GM12878 (cell line): ENCODE measurements at regions not wholly inside any gene's neighbourhood (a gene's known extent, or its start where the extent isn't known, plus 50 kb on each side); places are given as distances from the start of the nearest gene placed in this dataset.
"Not testable (repeated sequence)": the region's sequence is repeated elsewhere in the genome, so short reads cannot be mapped to it uniquely, and the experiment has no call there.

Experiments used
- ATAC-seq: fragments of 200-7000 bp; cut with Tn5 transposase; 3 replicates; pipeline ENCODE4 v1.9.1; 2020; ENCODE audit warnings: mild to moderate bottlenecking, moderate library complexity
- BruUV-seq: library from RNA; stranded (reverse); fragments of 400-500 nt; replicated peaks from 2 replicates; lab custom pipeline; 2021; lab: Mats Ljungman, UMichigan
- CTCF ChIA-PET: fragments of 300-600 bp; sonication (Branson Sonifier 250); formaldehyde crosslinking; extraction: SDS; loops from one replicate; lab custom pipeline; 2021; ENCODE audit warnings: inconsistent platforms; lab: Yijun Ruan, JAX
- POLR2A ChIA-PET: fragments of 350-600 bp; formaldehyde crosslinking; extraction: SDS; loops from one replicate; lab custom pipeline; 2021; ENCODE audit warnings: inconsistent platforms; lab: Charles Lee
- RAD21 ChIA-PET: fragments of 300-600 bp; sonication (Branson Sonifier 250); formaldehyde crosslinking; loops from one replicate; lab custom pipeline; 2023; ENCODE audit warnings: antibody characterized with exemption; ENCODE audit not compliant: unreplicated experiment; lab: Charles Lee
- SMC1A ChIA-PET: fragments of 300-600 bp; sonication (Branson Sonifier 250); formaldehyde crosslinking; loops from one replicate; lab custom pipeline; 2023; ENCODE audit not compliant: unreplicated experiment, uncharacterized antibody; lab: Charles Lee
- DNase-seq: peaks from one replicate; pipeline ENCODE4 v3.0.0-alpha.2; 2011; ENCODE audit warnings: low read depth, low spot score
- FAIRE-seq: peaks from 3 replicates; lab custom pipeline; 2011; peaks lifted over from hg19 to GRCh38; lab: Jason Lieb, UNC
- H2AFZ ChIP-seq: 2 replicates; pipeline ENCODE4 v1.6.0; 2011; ENCODE audit warnings: low read depth, low read length, control low read depth; ENCODE audit not compliant: control insufficient read depth
- H3K27ac ChIP-seq: 2 replicates; pipeline ENCODE4 v1.5.1; 2011; ENCODE audit warnings: control low read depth; ENCODE audit not compliant: control insufficient read depth, insufficient read depth
- H3K27me3 ChIP-seq, 2 experiments: replicated peaks in 1 of 2; 2 replicates each; pipeline versions ENCODE4 v1.6.0 to v1.6.1; 2011; ENCODE audit warnings: low read length in 1 of 2; ENCODE audit not compliant: control insufficient read depth in 2 of 2, insufficient read depth in 2 of 2
- H3K36me3 ChIP-seq, 2 experiments: 2 replicates each; pipeline ENCODE4 v1.5.1; 2011; ENCODE audit warnings: low read length in 1 of 2; ENCODE audit not compliant: control insufficient read depth in 2 of 2, insufficient read depth in 2 of 2
- H3K4me1 ChIP-seq: 2 replicates; pipeline ENCODE4 v1.6.1; 2011; ENCODE audit warnings: mild to moderate bottlenecking, low read length, moderate library complexity, mixed read lengths; ENCODE audit not compliant: control insufficient read depth, insufficient read depth
- H3K4me2 ChIP-seq: 2 replicates; pipeline ENCODE4 v1.6.0; 2011; ENCODE audit warnings: control low read depth; ENCODE audit not compliant: control insufficient read depth, insufficient read depth
- H3K4me3 ChIP-seq: fragments of 200-600 bp; sonication (generic); 2 replicates; pipeline ENCODE4 v1.5.1; 2016
- H3K79me2 ChIP-seq: 2 replicates; pipeline ENCODE4 v1.6.0; 2011; ENCODE audit warnings: low read length; ENCODE audit not compliant: control insufficient read depth, insufficient read depth
- H3K9ac ChIP-seq: 2 replicates; pipeline ENCODE4 v1.8.0; 2011; ENCODE audit warnings: low read length, control low read depth, mixed read lengths; ENCODE audit not compliant: control insufficient read depth, insufficient read depth
- H3K9me3 ChIP-seq: replicated peaks from 3 replicates; pipeline ENCODE4 v1.5.1; 2011; ENCODE audit warnings: mild to moderate bottlenecking, low read length; ENCODE audit not compliant: control insufficient read depth, insufficient read depth
- H4K20me1 ChIP-seq: 2 replicates; pipeline ENCODE4 v1.6.0; 2011; ENCODE audit not compliant: control insufficient read depth, insufficient read depth
- CREB1 ChIP-seq: IDR thresholded peaks from 2 replicates; pipeline ENCODE4 v1.6.1; 2012; ENCODE audit warnings: low read depth, mild to moderate bottlenecking, inconsistent platforms
- CREM ChIP-seq: IDR thresholded peaks from 2 replicates; pipeline ENCODE4 v1.6.1; 2014; ENCODE audit warnings: antibody characterized with exemption, low read depth
- EED ChIP-seq: sonication (generic); IDR thresholded peaks from 2 replicates; pipeline ENCODE4 v1.6.1; 2016; ENCODE audit warnings: antibody characterized with exemption, low read depth
- HCFC1 ChIP-seq: fragments of 150-350 bp; IDR thresholded peaks from 2 replicates; pipeline ENCODE4 v1.6.1; 2014; ENCODE audit warnings: low read length
- MYC ChIP-seq: IDR thresholded peaks from 2 replicates; pipeline ENCODE4 v1.6.1; 2011; ENCODE audit warnings: mild to moderate bottlenecking, low read length, moderate library complexity, inconsistent platforms; ENCODE audit not compliant: insufficient read depth, insufficient replicate concordance, insufficient read length, severe bottlenecking
- POU2F2 ChIP-seq: IDR thresholded peaks from 3 replicates; pipeline ENCODE4 v1.6.1; 2011; ENCODE audit warnings: low read depth, mild to moderate bottlenecking, low read length, borderline replicate concordance
- RELA ChIP-seq: fragments of 450-650 bp; IDR thresholded peaks from 2 replicates; pipeline ENCODE4 v1.8.0; 2014; ENCODE audit warnings: borderline replicate concordance; ENCODE audit not compliant: partially characterized antibody
- SUZ12 ChIP-seq: fragments of 200-600 bp; sonication (generic); IDR thresholded peaks from one replicate; pipeline ENCODE4 v1.6.1; 2018; ENCODE audit warnings: antibody characterized with exemption, mild to moderate bottlenecking; ENCODE audit not compliant: unreplicated experiment
- WGBS: methylation state at CpG from one replicate; pipeline ENCODE4 v1.1.6; 2016; ENCODE audit warnings: low lambda C conversion rate; ENCODE audit not compliant: insufficient replicate concordance, insufficient coverage; ENCODE audit errors: missing lambda C conversion rate; 5-methylcytosine and 5-hydroxymethylcytosine counted together
- in situ Hi-C: fragments of 300-500 bp; cut with MboI; formaldehyde crosslinking; loops from 9 replicates; pipeline ENCODE4 v1.14.3; 2018; ENCODE audit warnings: mixed read lengths
- intact Hi-C: fragments of 100-400 bp; cut with micrococcal nuclease; formaldehyde crosslinking; loops from one replicate; pipeline ENCODE4 v1.14.2; 2022; ENCODE audit not compliant: unreplicated experiment
- TF ChIP-seq, protein P1 (sequence below): fragments of 450-650 bp; IDR thresholded peaks from 2 replicates; pipeline ENCODE4 v1.6.1; 2017; ENCODE audit warnings: borderline replicate concordance
- TF ChIP-seq, protein P2 (sequence below): IDR thresholded peaks from 2 replicates; pipeline ENCODE4 v1.6.1; 2012; ENCODE audit warnings: mild to moderate bottlenecking, low read depth, low read length

DNA sequence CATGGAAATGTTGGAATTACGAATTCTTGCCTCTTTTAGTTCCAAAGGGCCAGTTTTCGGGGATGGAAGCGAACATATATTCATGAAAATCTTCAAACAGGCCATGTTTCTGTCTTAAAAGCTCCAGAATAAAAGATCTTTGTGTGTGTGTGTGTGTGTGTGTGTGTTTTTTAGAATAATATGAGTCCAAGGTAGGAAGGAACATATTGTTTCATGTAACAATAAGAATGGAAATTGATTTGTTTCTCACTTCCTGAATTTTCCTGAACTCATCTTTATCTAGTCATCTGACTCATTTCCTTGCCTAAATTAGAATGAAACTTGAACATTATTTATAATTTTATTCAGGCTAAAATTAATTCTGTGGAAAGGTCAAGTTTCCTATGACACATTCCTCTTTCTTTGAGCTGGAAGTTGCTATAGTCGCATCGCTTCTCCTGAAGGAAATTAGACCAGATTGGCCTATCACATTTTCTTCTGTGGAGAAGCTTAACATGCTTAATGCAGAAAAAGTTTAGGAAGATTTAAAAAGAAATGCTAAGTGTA lies 805.1 kb upstream of the ADAMTS5 start (continued):
- no peak for TF ChIP-seq MYC

DNA sequence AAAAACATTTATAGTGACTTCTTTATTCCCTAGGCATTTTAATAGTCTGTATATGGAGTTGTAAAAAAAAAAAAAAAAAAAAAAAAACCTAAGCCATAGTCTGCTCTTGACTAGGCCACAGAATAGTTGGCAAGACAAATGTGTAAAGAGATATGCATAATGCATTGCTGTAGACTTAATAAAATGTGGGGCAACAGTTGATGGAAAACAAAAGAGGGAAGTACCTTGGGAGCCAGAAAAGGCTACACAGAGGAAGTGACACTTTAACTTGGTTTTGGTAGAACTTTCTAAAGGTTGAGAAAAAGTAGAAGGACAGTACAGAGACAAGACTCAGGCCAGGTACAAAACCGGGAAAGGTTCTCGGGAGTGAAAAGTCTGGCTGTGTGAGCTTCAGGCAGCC lies 802.9 kb upstream of the ADAMTS5 start:
- ATAC-seq (no peak), DNase-seq (no peak), FAIRE-seq (no peak)
- Histone ChIP-seq H3K27me3 (no peaks in the 10 kb centered on the region), H3K36me3 (no peaks in the 10 kb centered on the region), H3K4me3 (no peak overlapping the region), H3K4me2 (no peak overlapping the region), H3K79me2 (no peaks in the 10 kb centered on the region), H3K27ac (no peak overlapping the region), H3K9me3 (no peaks in the 10 kb centered on the region; the same call in 2 of the 3 replicates), H4K20me1 (no peaks in the 10 kb centered on the region), H3K9ac (no peak overlapping the region), H2AFZ (no peak overlapping the region), H3K4me1 (no peaks in the 10 kb centered on the region)
- WGBS, result 40% methylated on average over 2 of the region's 2 CpGs
- TF ChIP-seq, protein P1, sequence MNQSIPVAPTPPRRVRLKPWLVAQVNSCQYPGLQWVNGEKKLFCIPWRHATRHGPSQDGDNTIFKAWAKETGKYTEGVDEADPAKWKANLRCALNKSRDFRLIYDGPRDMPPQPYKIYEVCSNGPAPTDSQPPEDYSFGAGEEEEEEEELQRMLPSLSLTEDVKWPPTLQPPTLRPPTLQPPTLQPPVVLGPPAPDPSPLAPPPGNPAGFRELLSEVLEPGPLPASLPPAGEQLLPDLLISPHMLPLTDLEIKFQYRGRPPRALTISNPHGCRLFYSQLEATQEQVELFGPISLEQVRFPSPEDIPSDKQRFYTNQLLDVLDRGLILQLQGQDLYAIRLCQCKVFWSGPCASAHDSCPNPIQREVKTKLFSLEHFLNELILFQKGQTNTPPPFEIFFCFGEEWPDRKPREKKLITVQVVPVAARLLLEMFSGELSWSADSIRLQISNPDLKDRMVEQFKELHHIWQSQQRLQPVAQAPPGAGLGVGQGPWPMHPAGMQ, result no peak
- TF ChIP-seq EED (no peak), SUZ12 (no peak), CREB1 (no peak), HCFC1 (no peak), RELA (no peak), CREM (no peak), POU2F2 (no peak)
- TF ChIP-seq, protein P2, sequence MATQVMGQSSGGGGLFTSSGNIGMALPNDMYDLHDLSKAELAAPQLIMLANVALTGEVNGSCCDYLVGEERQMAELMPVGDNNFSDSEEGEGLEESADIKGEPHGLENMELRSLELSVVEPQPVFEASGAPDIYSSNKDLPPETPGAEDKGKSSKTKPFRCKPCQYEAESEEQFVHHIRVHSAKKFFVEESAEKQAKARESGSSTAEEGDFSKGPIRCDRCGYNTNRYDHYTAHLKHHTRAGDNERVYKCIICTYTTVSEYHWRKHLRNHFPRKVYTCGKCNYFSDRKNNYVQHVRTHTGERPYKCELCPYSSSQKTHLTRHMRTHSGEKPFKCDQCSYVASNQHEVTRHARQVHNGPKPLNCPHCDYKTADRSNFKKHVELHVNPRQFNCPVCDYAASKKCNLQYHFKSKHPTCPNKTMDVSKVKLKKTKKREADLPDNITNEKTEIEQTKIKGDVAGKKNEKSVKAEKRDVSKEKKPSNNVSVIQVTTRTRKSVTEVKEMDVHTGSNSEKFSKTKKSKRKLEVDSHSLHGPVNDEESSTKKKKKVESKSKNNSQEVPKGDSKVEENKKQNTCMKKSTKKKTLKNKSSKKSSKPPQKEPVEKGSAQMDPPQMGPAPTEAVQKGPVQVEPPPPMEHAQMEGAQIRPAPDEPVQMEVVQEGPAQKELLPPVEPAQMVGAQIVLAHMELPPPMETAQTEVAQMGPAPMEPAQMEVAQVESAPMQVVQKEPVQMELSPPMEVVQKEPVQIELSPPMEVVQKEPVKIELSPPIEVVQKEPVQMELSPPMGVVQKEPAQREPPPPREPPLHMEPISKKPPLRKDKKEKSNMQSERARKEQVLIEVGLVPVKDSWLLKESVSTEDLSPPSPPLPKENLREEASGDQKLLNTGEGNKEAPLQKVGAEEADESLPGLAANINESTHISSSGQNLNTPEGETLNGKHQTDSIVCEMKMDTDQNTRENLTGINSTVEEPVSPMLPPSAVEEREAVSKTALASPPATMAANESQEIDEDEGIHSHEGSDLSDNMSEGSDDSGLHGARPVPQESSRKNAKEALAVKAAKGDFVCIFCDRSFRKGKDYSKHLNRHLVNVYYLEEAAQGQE, result no peak
- POLR2A ChIA-PET, result no interaction called here
- SMC1A ChIA-PET, result no interaction called here
- no TSS peak for BruUV-seq
- in situ Hi-C loops (no loop called here), intact Hi-C loops (no loop called here)
- RAD21 ChIA-PET, result no interaction called here
- CTCF ChIA-PET, result no interaction called here

DNA sequence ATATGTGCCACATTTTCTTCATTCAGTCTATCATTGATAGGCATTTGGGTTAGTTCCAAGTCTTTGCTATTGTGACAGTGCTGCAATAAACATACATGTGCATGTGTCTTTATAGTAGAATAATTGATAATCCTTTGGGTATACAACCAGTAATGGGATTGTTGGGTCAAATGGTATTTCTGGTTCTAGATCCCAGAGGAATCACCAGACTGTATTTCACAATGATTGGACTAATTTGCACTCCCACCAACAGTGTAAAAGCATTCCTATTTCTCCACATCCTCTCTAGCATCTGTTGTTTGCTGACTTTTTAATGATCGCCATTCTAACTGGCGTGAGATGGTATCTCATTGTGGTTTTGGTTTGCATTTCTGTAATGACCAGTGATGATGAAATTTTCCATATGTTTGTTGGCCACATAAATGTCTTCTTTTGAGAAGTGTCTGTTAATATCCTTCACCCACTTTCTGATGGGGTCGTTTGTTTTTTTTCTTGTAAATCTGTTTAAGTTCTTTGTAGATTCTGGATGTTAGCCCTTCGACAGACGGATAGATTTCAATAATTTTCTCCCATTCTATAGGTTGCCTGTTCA lies 801.3 kb upstream of the ADAMTS5 start:
- H3K4me1 ChIP-seq, H3K4me3 ChIP-seq, CTCF ChIA-PET, ATAC-seq, RAD21 ChIA-PET, DNase-seq, H3K9me3 ChIP-seq, BruUV-seq, H3K36me3 ChIP-seq, H3K27me3 ChIP-seq, H3K79me2 ChIP-seq, SMC1A ChIA-PET, intact Hi-C loops, H3K27ac ChIP-seq, POLR2A ChIA-PET, H4K20me1 ChIP-seq, H3K4me2 ChIP-seq, FAIRE-seq, H3K9ac ChIP-seq, H2AFZ ChIP-seq, in situ Hi-C loops: not testable (repeated sequence)
- WGBS, result 58% methylated on average over 5 of the region's 5 CpGs
